ENCODE measurements at regions not wholly inside any gene's neighbourhood (a gene's known extent, or its start where the extent isn't known, plus 50 kb on each side); places are given as distances from the start of the nearest gene placed in this dataset.
A peak's percentile ranks its signal among the peaks of the same experiment; 100 is the strongest.

DNA sequence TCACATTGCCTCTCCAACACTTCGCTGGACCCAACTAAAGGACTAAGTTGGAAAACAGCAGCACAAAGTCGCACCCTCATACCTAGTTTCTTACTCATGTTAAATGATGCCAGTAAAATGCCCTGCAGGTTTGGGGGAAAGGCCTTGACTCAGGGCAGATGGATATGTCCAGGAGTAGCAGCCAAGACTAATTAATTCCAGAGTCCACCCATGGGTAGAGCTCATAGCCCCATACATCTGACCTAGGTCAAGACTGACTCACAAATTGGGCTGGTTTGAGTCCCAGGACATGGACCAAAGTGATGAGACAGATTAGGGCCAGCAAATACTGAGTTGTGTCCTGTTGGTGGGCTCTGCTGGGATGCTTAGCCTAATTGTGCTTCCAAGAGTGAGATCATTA is 224.0 kb upstream of the BTG1 start:
- intact Hi-C loops (cut with DNase I; ENCODE audit: low total_unique reads) = no loop called here
- no peak for DNase-seq
- H3K4me3 ChIP-seq = no peak overlapping the region
- TF ChIP-seq, protein P1, sequence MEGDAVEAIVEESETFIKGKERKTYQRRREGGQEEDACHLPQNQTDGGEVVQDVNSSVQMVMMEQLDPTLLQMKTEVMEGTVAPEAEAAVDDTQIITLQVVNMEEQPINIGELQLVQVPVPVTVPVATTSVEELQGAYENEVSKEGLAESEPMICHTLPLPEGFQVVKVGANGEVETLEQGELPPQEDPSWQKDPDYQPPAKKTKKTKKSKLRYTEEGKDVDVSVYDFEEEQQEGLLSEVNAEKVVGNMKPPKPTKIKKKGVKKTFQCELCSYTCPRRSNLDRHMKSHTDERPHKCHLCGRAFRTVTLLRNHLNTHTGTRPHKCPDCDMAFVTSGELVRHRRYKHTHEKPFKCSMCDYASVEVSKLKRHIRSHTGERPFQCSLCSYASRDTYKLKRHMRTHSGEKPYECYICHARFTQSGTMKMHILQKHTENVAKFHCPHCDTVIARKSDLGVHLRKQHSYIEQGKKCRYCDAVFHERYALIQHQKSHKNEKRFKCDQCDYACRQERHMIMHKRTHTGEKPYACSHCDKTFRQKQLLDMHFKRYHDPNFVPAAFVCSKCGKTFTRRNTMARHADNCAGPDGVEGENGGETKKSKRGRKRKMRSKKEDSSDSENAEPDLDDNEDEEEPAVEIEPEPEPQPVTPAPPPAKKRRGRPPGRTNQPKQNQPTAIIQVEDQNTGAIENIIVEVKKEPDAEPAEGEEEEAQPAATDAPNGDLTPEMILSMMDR (IDR thresholded peaks at IDR 0.05) = no peak
- H3K27me3 ChIP-seq = no peaks in the 10 kb centered on the region
- H3K27ac ChIP-seq = no peak overlapping the region
- H3K36me3 ChIP-seq = no peaks in the 10 kb centered on the region
- H3K4me1 ChIP-seq = no peaks in the 10 kb centered on the region
- H3K9me3 ChIP-seq = peaks cover 0 to 3% (median 0%) of the 10 kb centered on the region in 3 donors

DNA sequence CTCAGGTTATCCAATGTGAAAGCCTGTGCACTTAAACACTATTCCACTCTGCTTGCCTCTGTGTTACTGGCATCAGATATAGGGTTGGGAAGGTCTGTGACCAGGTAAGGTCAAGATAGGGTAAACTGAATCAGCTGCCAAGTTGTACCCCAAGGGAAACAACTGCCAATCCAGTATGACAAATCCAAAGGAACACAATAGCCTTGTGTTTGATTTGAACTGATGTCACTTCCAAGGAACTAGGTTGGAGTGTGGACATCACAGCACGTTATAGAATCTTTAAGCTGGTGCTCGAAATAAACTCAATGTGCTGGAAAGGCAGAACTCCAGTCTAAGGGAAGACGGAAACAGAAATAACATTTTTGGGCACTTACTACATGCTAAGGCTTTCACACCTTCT is 223.4 kb upstream of the BTG1 start:
- DNase-seq = no peak
- Histone ChIP-seq H3K27ac (no peak overlapping the region), H3K4me1 (no peaks in the 10 kb centered on the region), H3K36me3 (no peaks in the 10 kb centered on the region), H3K9me3 (peaks cover 0 to 3% (median 0%) of the 10 kb centered on the region in 3 donors), H3K27me3 (no peaks in the 10 kb centered on the region), H3K4me3 (no peak overlapping the region)
- TF ChIP-seq, protein P1 (IDR thresholded peaks at IDR 0.05) = no peak
- intact Hi-C loops (cut with DNase I; ENCODE audit: low total_unique reads) = no loop called here

DNA sequence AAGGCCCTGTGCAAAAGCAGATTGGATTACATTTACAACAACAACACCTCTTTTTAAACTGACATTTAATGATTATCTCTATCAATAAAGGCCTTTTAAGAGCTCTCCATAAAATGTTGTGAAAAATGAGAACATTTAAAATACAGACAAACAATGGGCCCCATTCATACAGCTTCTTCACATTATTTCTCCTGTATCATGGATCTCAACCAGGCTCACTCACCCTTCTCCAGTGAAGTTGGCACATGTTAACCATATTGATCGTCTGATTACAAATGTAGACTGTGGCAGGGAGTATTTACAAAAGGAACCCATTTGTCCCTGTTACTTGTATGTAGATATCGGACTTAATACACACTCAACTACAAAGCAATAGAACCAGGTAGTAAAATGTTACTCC is 220.2 kb upstream of the BTG1 start:
- no peak for DNase-seq
- Histone ChIP-seq H3K27ac (no peak overlapping the region), H3K27me3 (no peaks in the 10 kb centered on the region), H3K4me3 (no peak overlapping the region), H3K9me3 (no peaks in the 10 kb centered on the region), H3K36me3 (no peaks in the 10 kb centered on the region), H3K4me1 (no peaks in the 10 kb centered on the region)
- intact Hi-C loops (cut with DNase I; ENCODE audit: low total_unique reads) = no loop called here
- TF ChIP-seq, protein P1 (IDR thresholded peaks at IDR 0.05) = no peak

DNA sequence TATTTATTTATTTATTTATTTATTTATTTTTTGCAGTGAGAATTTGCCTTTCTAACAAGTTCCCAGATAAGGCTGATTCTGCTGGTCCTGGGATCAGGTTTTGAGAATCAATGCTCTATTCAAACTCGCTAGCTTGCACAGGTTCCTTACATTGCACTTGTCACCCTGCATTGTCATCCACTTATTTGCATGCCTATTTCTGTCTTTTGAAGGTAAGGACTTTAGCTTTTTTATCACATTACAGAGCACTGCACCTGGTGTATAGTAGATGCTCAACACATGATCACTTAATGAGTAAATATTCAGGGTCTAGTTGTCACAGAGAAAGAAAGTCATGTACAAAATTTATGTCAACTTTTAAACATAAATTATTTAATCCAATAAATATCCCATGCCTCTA is 219.7 kb upstream of the BTG1 start:
- Histone ChIP-seq H3K4me1 (no peaks in the 10 kb centered on the region), H3K27me3 (no peaks in the 10 kb centered on the region), H3K9me3 (no peaks in the 10 kb centered on the region), H3K27ac (no peak overlapping the region), H3K4me3 (no peak overlapping the region), H3K36me3 (no peaks in the 10 kb centered on the region)
- TF ChIP-seq, protein P1 (IDR thresholded peaks at IDR 0.05) = no peak
- intact Hi-C loops (cut with DNase I; ENCODE audit: low total_unique reads) = no loop called here
- no peak for DNase-seq

DNA sequence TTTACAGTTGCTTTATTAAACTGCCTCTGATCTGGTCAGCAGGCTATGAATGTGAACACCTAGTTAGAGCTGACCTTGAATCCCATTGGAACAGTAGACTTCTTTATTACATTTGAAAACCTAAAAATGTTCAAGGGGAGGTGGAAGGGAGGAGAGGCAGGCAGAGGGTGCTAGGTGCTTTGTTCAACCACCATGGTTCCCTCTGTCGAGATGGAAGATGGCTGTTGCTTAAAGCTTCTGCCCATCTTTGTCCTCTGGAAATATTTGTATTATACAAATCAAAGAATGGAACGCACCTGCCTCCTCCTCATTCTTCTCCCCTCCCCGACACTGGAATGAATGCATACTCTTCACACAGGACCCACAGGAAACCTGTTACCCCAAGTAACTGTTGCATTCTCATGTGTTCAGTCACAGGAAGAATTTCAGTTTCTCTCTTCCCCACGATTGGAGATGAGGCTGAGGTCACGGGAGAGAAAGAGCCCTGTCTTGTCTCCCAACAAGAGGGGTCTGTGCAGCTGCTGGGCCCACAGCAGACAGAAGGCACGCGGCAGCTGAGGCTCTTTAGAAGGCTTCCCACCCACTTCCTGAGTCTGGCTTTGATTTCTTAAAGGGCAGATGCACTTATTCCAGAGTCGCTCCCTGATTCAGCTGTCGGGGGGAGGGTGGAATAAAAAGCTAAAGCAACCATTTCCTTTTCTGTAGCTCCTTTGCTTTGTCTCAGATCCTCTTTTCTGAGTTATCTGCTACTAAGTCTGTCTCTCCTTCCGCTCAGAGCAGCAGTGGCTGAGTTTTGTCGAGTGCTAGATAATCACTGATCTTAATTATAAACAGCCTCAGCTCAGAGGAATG is 217.9 kb upstream of the BTG1 start:
- DNase-seq = peak in 1 of 2 donors; percentile 45
- Histone ChIP-seq H3K27me3 (no peaks in the 10 kb centered on the region), H3K4me1 (no peaks in the 10 kb centered on the region), H3K9me3 (no peaks in the 10 kb centered on the region), H3K4me3 (peak overlapping the region in 1 of 2 donors; percentile 10), H3K36me3 (no peaks in the 10 kb centered on the region), H3K27ac (no peak overlapping the region)
- intact Hi-C loops (cut with DNase I; ENCODE audit: low total_unique reads) = no loop called here
- TF ChIP-seq, protein P1 (IDR thresholded peaks at IDR 0.05) = no peak
